HEK293 (cell line): ENCODE measurements at regions not wholly inside any gene's neighbourhood (a gene's known extent, or its start where the extent isn't known, plus 50 kb on each side); places are given as distances from the start of the nearest gene placed in this dataset.

Experiments used
- PBX3 ChIP-seq: sonication (generic); formaldehyde crosslinking; IDR thresholded peaks from 2 replicates; pipeline ENCODE4 v1.8.1; 2022; ENCODE audit warnings: mild to moderate bottlenecking, moderate library complexity, missing genetic modification reagents
- PRDM2 ChIP-seq: fragments of 450-650 bp; formaldehyde crosslinking; IDR thresholded peaks from 2 replicates; pipeline ENCODE4 v1.5.1; 2016; ENCODE audit warnings: missing biosample characterization, missing genetic modification characterization, borderline replicate concordance
- TCF7L2 ChIP-seq: IDR thresholded peaks from 2 replicates; pipeline ENCODE4 v1.6.1; 2011; ENCODE audit warnings: low read depth, mild to moderate bottlenecking, inconsistent platforms, low read length, moderate library complexity, borderline replicate concordance
- YY1 ChIP-seq: fragments of 450-650 bp; formaldehyde crosslinking; IDR thresholded peaks from 2 replicates; pipeline ENCODE4 v1.5.1; 2018; ENCODE audit warnings: missing biosample characterization, missing genetic modification characterization
- ZFP37 ChIP-seq: fragments of 450-650 bp; formaldehyde crosslinking; IDR thresholded peaks from 2 replicates; pipeline ENCODE4 v1.5.1; 2016; ENCODE audit warnings: missing biosample characterization, missing genetic modification characterization
- ZNF214 ChIP-seq: fragments of 450-650 bp; formaldehyde crosslinking; IDR thresholded peaks from 2 replicates; pipeline ENCODE4 v1.5.1; 2017; ENCODE audit warnings: missing biosample characterization, mild to moderate bottlenecking, missing genetic modification characterization, borderline replicate concordance
- ZNF239 ChIP-seq: fragments of 450-650 bp; formaldehyde crosslinking; IDR thresholded peaks from 2 replicates; pipeline ENCODE4 v1.5.1; 2016; ENCODE audit warnings: missing biosample characterization, missing genetic modification characterization
- ZNF513 ChIP-seq: fragments of 450-650 bp; IDR thresholded peaks from 2 replicates; pipeline ENCODE4 v1.5.1; 2018; ENCODE audit warnings: missing biosample characterization, missing genetic modification characterization
- ZNF629 ChIP-seq: fragments of 450-650 bp; formaldehyde crosslinking; IDR thresholded peaks from 2 replicates; pipeline ENCODE4 v1.5.1; 2017; ENCODE audit warnings: missing biosample characterization, missing genetic modification characterization
- ZNF670 ChIP-seq: fragments of 450-650 bp; formaldehyde crosslinking; IDR thresholded peaks from 2 replicates; pipeline ENCODE4 v1.5.1; 2016; ENCODE audit warnings: missing biosample characterization, missing genetic modification characterization, low read depth
- ZSCAN16 ChIP-seq: fragments of 450-650 bp; formaldehyde crosslinking; IDR thresholded peaks from 2 replicates; pipeline ENCODE4 v1.5.1; 2016; ENCODE audit warnings: missing biosample characterization, missing genetic modification characterization
- ZXDB ChIP-seq: fragments of 450-650 bp; formaldehyde crosslinking; IDR thresholded peaks from 2 replicates; pipeline ENCODE4 v1.5.1; 2016; ENCODE audit warnings: missing biosample characterization, missing genetic modification characterization
- TF ChIP-seq, protein P1 (sequence below): fragments of 450-650 bp; formaldehyde crosslinking; IDR thresholded peaks from 2 replicates; pipeline ENCODE4 v1.5.1; 2016; ENCODE audit warnings: missing biosample characterization, missing genetic modification characterization
- TF ChIP-seq, protein P2 (sequence below): fragments of 450-650 bp; formaldehyde crosslinking; IDR thresholded peaks from 2 replicates; pipeline ENCODE4 v1.5.1; 2016; ENCODE audit warnings: missing biosample characterization, missing genetic modification characterization

DNA sequence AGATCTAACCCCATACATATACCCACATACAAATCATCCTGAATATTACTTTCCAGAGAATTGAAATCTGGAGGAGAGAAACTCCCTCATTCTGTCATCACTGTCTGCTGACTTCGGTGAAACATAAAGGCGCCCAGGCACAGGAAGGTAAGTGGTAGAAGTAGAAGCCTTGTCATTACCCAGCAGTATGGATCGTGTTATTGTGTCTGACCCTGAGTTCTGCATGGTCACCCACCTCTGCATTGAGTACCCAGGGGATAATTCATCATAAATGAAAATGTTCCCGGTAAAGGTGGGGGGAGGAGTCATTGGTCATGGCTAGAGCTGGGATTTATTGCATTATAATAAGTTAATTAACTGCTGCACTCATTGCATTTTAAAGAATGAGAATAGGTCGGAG, 342.6 kb upstream of the PKN2 start:
- TF ChIP-seq ZSCAN16 (tag by site-specific recombination): no peak
- TF ChIP-seq PBX3 (CRISPR knock-in tag): no peak
- TF ChIP-seq, protein P1, sequence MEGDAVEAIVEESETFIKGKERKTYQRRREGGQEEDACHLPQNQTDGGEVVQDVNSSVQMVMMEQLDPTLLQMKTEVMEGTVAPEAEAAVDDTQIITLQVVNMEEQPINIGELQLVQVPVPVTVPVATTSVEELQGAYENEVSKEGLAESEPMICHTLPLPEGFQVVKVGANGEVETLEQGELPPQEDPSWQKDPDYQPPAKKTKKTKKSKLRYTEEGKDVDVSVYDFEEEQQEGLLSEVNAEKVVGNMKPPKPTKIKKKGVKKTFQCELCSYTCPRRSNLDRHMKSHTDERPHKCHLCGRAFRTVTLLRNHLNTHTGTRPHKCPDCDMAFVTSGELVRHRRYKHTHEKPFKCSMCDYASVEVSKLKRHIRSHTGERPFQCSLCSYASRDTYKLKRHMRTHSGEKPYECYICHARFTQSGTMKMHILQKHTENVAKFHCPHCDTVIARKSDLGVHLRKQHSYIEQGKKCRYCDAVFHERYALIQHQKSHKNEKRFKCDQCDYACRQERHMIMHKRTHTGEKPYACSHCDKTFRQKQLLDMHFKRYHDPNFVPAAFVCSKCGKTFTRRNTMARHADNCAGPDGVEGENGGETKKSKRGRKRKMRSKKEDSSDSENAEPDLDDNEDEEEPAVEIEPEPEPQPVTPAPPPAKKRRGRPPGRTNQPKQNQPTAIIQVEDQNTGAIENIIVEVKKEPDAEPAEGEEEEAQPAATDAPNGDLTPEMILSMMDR (tag by site-specific recombination): no peak
- no peak for TF ChIP-seq ZNF670 (tag by site-specific recombination)
- TF ChIP-seq ZNF629 (tag by site-specific recombination): no peak
- no peak for TF ChIP-seq ZNF513 (tag by site-specific recombination)
- TF ChIP-seq PRDM2 (tag by site-specific recombination): no peak
- no peak for TF ChIP-seq ZNF214 (tag by site-specific recombination)
- TF ChIP-seq YY1 (tag by site-specific recombination): no peak
- no peak for TF ChIP-seq ZNF239 (tag by site-specific recombination)
- no peak for TF ChIP-seq TCF7L2
- TF ChIP-seq ZFP37 (tag by site-specific recombination): no peak
- TF ChIP-seq ZXDB (tag by site-specific recombination): no peak
- TF ChIP-seq, protein P2, sequence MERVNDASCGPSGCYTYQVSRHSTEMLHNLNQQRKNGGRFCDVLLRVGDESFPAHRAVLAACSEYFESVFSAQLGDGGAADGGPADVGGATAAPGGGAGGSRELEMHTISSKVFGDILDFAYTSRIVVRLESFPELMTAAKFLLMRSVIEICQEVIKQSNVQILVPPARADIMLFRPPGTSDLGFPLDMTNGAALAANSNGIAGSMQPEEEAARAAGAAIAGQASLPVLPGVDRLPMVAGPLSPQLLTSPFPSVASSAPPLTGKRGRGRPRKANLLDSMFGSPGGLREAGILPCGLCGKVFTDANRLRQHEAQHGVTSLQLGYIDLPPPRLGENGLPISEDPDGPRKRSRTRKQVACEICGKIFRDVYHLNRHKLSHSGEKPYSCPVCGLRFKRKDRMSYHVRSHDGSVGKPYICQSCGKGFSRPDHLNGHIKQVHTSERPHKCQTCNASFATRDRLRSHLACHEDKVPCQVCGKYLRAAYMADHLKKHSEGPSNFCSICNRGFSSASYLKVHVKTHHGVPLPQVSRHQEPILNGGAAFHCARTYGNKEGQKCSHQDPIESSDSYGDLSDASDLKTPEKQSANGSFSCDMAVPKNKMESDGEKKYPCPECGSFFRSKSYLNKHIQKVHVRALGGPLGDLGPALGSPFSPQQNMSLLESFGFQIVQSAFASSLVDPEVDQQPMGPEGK (tag by site-specific recombination): no peak
